BJ (cell line): ENCODE measurements at regions not wholly inside any gene's neighbourhood (a gene's known extent, or its start where the extent isn't known, plus 50 kb on each side); places are given as distances from the start of the nearest gene placed in this dataset.

Source experiments
- CTCF ChIA-PET: fragments of 350-600 bp; formaldehyde crosslinking; extraction: SDS; loops from one replicate; lab custom pipeline; 2021; ENCODE audit warnings: antibody characterized with exemption, inconsistent platforms; lab: Yijun Ruan, JAX
- POLR2A ChIA-PET: fragments of 300-600 bp; sonication (Branson Sonifier 250); formaldehyde crosslinking; extraction: SDS; loops from one replicate; lab custom pipeline; 2021; ENCODE audit warnings: antibody characterized with exemption; lab: Charles Lee
- DNase-seq: peaks from one replicate; pipeline ENCODE4 v3.0.0-alpha.2; 2011; ENCODE audit warnings: low read depth
- H3K27me3 ChIP-seq: 2 replicates; pipeline ENCODE4 v1.6.0; 2011; ENCODE audit warnings: low read length; ENCODE audit not compliant: control insufficient read depth, insufficient read depth
- H3K36me3 ChIP-seq: 2 replicates; pipeline ENCODE4 v1.5.1; 2011; ENCODE audit warnings: low read length; ENCODE audit not compliant: control insufficient read depth, insufficient read depth
- H3K4me3 ChIP-seq: 2 replicates; pipeline ENCODE4 v1.5.1; 2011; ENCODE audit warnings: low read depth, mild to moderate bottlenecking, control low read depth, low read length
- TF ChIP-seq, protein P1 (sequence below): IDR thresholded peaks from 2 replicates; pipeline ENCODE4 v1.5.1; 2011; ENCODE audit warnings: low read depth, mild to moderate bottlenecking, control low read depth, inconsistent platforms, low read length, moderate library complexity; ENCODE audit not compliant: insufficient read depth

DNA sequence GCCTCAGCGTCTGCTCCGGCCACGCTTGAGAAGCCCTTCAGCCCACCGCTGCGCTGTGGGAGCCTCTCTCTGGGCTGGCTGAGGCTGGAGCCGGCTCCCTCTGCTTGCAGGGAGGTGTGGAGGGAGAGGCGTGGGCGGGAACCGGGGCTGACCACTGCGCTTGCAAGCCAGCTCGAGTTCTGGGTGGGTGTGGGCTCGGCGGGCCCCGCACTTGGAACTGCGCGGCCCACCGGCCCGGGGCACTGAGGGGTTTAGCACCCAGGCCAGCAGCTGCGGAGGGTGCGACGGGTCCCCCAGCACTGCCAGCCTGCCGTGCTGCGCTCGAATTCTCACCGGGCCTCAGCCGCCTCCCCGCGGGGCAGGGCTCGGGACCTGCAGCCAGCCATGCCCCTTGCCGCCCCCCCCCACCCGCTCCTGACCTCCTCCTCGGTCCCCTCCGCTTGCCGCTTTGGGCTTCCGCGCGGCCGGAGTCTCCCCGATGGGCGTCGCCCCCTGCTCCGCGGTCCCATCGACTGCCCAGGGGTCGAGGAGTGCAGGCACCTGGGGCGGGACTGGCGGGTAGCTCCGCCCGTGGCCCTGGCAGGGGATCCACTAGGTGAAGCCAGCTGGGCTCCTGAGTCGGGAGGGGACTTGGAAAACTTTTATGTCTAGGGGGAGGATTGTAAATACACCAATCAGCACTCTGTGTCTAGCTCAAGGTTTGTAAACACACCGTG lies 106.7 kb downstream of the RAP2B start:
- Histone ChIP-seq H3K4me3 (no peak overlapping the region), H3K36me3 (no peaks in the 10 kb centered on the region), H3K27me3 (no peaks in the 10 kb centered on the region)
- DNase-seq: no peak
- TF ChIP-seq, protein P1, sequence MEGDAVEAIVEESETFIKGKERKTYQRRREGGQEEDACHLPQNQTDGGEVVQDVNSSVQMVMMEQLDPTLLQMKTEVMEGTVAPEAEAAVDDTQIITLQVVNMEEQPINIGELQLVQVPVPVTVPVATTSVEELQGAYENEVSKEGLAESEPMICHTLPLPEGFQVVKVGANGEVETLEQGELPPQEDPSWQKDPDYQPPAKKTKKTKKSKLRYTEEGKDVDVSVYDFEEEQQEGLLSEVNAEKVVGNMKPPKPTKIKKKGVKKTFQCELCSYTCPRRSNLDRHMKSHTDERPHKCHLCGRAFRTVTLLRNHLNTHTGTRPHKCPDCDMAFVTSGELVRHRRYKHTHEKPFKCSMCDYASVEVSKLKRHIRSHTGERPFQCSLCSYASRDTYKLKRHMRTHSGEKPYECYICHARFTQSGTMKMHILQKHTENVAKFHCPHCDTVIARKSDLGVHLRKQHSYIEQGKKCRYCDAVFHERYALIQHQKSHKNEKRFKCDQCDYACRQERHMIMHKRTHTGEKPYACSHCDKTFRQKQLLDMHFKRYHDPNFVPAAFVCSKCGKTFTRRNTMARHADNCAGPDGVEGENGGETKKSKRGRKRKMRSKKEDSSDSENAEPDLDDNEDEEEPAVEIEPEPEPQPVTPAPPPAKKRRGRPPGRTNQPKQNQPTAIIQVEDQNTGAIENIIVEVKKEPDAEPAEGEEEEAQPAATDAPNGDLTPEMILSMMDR: no peak
- ChIA-PET POLR2A (no interaction called here), CTCF (no interaction called here)

GRCh38 chr3:153269730-153270129 lies 107.7 kb downstream of the RAP2B start:
- CTCF ChIA-PET: no interaction called here
- DNase-seq: no peak
- TF ChIP-seq, protein P1: no peak

DNA sequence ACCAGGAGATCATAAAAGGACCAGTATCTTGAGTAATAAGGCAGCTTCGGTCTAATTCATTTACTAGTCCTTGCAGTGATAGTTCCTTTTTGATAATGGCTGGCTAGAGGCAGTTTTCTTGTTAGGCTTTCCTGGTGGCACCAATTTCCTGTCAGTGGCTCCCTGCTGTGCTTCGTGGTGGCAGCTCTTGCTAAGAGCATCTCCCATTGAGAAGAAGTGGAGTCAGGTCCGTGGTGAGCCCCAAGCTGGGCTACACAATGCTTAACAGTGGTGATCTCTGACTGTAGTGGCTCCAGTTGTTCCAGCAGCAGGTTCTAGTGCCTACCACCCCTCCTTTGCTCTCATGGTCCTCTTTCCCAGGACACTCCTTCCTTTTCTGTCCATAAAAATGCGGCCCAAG lies 111.2 kb downstream of the RAP2B start:
- H3K4me3 ChIP-seq: no peak overlapping the region
- no peak for DNase-seq
- CTCF ChIA-PET: interaction anchor here (0.8 kb wide), 1 partner anchor 12 kb away, joined by 3 read pairs; no protein-coding TSS in a partner anchor
- no peaks in the 10 kb centered on the region for H3K36me3 ChIP-seq
- TF ChIP-seq, protein P1: no peak
- H3K27me3 ChIP-seq: no peaks in the 10 kb centered on the region
- POLR2A ChIA-PET: no interaction called here

More at GRCh38 chr3:153269730-153270129, 107.7 kb downstream of the RAP2B start:
- POLR2A ChIA-PET: no interaction called here
- Histone ChIP-seq H3K36me3 (no peaks in the 10 kb centered on the region), H3K27me3 (no peaks in the 10 kb centered on the region), H3K4me3 (no peak overlapping the region)

GRCh38 chr3:153273767-153274435 lies 111.9 kb downstream of the RAP2B start:
- no peak for DNase-seq
- H3K36me3 ChIP-seq: no peaks in the 10 kb centered on the region
- ChIA-PET CTCF (interaction anchor here (0.8 to 1.2 kb wide), 2 partner anchors 8 to 12 kb away, joined by 3 to 4 read pairs; no protein-coding TSS in a partner anchor), POLR2A (no interaction called here)
- TF ChIP-seq, protein P1: no peak
- H3K4me3 ChIP-seq: no peak overlapping the region
- no peaks in the 10 kb centered on the region for H3K27me3 ChIP-seq

GRCh38 chr3:153274561-153274960 lies 112.5 kb downstream of the RAP2B start:
- TF ChIP-seq, protein P1: no peak
- DNase-seq: no peak
- Histone ChIP-seq H3K4me3 (no peak overlapping the region), H3K27me3 (no peaks in the 10 kb centered on the region), H3K36me3 (no peaks in the 10 kb centered on the region)
- POLR2A ChIA-PET: no interaction called here
- CTCF ChIA-PET: interaction anchor here (1.2 kb wide), 1 partner anchor 9 kb away, joined by 4 read pairs; no protein-coding TSS in a partner anchor
